GM19372 (cell line): ENCODE measurements at regions not wholly inside any gene's neighbourhood (a gene's known extent, or its start where the extent isn't known, plus 50 kb on each side); places are given as distances from the start of the nearest gene placed in this dataset.
"Not testable (repeated sequence)": the region's sequence is repeated elsewhere in the genome, so short reads cannot be mapped to it uniquely, and the experiment has no call there.

ENCODE experiments used
- ATAC-seq: cut with Tn5 transposase; IDR thresholded peaks from one replicate; pipeline ENCODE4 v1.9.1; 2021; ENCODE audit warnings: mild to moderate bottlenecking, low read depth, moderate library complexity; ENCODE audit not compliant: unreplicated experiment

DNA sequence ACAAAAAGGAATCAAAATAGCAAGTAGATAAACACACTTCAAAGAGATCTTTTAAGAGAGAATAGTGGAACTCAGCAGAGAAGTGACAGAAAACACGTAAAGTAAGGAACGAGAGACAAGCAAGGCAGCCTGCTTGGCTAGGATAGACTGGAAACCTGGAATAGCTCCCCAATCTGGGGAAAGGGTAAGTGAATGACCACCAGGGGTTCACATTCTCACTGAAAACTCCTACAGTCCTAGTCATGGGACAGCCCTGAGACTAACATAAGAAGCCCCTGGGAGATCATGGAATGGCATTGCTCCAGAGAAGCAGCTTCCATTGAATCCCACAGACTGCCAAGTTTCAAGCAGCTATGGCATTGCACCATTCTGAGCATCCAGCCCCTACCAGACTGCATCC lies 363.6 kb upstream of the ARPP21 start:
- no peak for ATAC-seq

GRCh38 chr3:35276568-35276967 lies 362.8 kb upstream of the ARPP21 start:
- ATAC-seq = no peak

DNA sequence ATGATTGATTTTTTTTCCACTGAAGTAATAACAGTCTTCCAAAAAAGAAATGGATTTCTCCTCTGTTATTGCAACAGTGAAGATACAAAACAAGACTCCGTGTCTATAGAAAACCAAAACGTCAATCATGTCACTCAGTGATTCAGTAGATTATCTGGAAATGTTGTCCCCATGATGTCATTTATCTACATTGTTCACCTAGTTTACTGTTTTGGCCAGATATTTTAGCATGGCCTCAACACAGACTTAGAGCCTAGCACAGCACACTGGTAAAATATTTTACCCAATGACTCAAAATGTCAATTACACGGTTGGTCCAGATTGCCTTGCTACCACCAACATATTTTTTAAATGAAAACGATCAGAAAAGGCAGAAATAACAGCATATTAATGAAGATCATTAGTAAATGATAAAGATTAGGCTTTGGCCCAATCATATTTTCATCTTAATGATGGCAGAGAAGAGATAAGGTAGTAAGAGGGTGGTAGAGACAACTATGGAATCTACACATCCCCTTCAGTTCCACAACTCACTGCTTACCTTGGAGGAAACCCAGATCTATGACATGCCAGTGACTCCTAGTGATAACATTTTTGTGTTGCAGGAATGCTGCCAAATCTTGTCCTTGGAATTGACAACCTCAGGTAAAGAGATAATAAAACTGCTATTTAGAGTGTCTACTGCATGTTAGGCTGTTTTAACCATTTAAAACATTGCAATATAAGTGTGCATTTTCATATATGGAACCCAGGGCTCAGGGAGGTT lies 347.7 kb upstream of the ARPP21 start:
- ATAC-seq = no peak

DNA sequence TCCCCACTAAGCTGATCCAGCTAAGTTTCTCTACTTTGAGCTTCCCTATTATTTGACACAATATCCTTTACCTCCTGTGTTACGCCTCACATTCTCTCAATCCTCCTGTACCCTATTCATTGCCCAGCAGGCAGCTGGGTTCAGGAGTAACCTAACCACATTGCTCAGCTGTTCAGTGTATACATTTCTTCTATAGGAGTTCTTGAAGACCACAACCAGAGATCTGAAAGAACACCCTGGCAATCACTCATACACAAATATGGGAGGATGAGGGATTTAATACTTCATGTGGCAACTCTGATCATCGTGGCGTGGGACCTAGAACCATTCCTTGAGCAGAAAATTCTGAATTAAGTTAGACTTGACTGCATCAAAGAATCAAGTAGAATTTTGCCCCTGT lies 346.8 kb upstream of the ARPP21 start:
- ATAC-seq = no peak

DNA sequence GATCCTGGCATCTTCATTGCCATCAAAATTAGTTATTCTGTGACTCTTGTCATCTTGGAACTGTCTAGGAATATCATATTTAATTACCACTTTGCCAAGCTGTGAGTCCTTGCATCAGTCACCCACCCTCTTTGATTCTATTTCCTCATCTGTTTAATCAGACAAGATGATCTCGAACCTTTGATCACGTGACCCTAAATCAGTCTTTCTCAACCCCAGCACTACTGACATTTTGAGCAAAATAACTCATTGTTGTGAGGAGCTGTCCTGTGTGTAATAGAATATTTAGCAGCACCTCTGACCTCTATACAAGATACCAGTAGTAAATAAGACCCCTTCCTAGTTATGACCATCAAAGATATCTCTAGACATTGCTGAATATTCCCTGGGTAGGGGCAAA lies 343.4 kb upstream of the ARPP21 start:
- ATAC-seq = no peak

- no peak for ATAC-seq
Observed at GRCh38 chr3:35296533-35296932, 342.8 kb upstream of the ARPP21 start.

DNA sequence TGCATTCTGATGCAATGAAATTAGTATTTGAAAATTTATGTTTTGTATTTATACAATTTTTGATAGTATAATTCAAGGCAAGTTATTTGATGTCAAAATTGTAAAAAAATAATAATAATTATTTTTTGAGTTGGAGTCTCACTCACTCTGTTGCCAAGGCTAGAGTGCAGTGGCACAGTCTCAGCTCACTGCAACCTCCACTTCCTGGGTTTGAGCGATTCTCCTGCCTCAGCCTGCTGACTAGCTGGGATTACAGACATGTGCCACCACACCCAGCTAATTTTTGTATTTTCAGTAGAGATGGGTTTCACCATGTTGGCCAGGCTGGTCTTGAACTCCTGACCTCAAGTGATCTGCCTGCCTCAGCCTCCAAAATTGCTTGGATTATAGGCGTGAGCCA lies 342.4 kb upstream of the ARPP21 start:
- not testable (repeated sequence) for ATAC-seq

DNA sequence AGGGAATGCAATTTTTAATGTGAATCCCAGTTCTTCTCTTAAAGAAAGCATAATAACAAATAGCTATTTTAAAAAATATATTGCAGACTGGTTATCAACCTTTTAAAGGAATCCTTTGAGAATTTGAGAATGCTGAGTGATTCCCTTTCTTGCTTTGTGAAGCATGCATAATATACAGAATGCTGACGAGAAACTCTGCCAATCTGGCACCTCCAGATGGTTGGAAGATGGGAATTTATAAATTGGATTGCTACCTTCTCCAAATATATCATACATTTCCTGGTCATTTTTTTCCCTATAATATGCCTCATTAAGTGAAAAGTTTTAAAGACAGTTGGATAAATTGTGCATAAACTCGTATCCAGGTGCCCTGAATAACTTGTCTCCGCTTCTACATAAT lies 333.9 kb upstream of the ARPP21 start:
- no peak for ATAC-seq

GRCh38 chr3:35307296-35307695 lies 332.0 kb upstream of the ARPP21 start:
- ATAC-seq = no peak

DNA sequence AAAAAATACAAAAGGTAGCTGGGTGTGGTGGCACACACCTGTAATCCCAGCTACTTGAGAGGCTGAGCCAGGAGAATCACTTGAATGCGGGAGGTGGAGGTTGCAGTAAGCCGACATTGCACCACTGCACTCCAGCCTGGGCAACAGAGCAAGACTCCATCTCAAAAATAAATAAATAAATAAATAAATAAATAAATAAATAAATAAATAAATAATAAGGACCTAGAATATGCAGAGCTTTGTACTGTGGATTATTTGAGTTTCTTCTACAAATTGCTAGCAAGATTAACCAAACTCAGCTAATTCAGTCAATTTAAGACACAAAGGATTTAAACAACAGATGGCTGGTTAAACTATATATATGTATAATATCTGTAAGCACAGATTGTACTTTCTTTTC lies 322.5 kb upstream of the ARPP21 start:
- not testable (repeated sequence) for ATAC-seq

GRCh38 chr3:35320646-35321407 lies 318.5 kb upstream of the ARPP21 start:
- no peak for ATAC-seq

DNA sequence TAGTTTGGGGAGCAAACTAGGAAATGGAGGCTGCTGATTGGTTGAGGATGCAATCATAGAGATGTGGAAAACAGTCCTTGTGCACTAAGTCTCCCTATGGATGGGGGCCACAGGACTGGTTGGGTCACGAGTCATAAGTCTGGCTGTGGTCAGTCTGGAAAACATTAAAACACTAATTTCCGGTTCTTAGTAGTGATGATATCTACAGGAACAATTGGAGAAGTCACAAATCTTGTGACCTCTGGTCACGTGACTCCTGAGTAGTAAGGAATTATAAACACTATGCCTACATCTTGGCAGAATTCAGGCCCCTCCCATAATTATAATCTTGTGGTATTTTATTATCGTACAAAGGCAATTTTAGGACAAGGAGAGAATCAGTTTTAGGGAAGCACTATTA lies 317.3 kb upstream of the ARPP21 start:
- ATAC-seq = no peak

DNA sequence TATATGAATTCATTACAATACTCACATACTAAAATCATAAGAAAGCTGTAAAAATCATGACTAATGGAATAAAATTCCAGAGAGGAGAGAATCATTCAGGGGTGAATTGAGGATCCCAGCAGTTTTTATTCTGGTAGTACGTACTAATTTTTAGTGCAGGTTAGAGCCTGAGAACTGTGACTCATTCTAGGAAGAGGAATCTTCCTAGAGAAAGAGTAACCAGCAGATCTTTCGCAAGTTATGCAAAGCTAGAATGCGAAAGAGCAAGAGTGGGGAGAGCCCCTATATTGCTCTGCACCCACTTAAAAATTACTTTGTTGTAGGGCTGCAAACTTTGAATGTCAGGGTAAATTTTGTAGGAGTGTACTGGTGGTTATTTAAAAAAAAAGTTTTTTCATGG lies 303.6 kb upstream of the ARPP21 start:
- no peak for ATAC-seq

DNA sequence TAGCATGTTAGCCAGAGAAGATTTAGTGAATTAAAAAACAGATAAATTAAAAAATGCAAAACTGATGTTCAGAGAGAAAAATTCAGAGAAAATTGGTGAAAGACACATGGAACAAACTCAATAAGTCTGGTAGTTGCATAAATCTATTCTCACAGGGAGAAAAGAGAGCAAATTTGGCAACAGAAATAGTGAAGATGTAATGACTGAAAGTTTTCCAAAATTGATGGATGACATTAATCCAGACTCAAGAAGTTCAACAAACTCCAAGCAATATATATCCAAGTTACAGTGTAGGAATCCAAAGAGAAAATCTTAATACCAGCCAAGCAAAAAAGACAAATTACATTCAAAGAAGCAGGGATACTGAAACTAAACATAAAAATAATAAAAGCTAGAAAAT lies 302.7 kb upstream of the ARPP21 start:
- no peak for ATAC-seq

- ATAC-seq = no peak
Observed at GRCh38 chr3:35338186-35338585, 301.1 kb upstream of the ARPP21 start.

DNA sequence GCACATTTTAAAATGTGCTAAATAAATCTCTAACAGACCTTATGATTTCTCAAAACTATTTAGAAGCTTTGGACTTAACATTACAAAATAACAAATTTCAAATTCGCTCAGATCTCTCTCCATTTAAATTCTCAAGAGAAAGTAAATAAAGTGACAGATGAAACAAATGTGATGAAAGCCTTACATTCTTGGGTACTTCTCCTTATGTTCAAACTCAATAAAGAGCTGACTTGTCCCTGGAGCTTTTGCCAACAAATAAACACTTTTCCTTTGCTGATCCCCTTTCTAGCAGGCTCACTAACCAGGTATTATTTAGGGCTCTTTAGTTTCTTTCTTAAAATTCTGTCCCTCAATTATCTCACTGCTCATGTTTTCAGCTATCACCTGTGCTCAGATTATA lies 259.1 kb upstream of the ARPP21 start:
- no peak for ATAC-seq

DNA sequence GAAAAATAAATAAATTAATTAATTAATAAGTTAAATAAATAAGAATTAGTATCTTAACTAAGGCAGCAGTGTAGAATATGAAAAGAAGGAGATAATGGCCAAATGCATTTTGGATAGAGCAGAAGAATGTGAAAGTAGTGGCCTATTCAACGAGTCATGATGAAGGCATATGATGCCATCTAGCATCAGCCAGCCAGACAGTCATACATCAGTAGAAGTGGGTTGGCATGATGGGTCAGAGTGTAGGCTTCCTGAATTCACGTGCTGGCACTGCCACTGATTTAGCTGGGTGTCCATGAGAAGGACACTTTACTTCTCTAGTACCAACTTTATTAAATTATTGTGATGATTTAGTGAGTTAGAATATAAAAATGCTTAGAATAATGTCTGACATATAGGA lies 256.1 kb upstream of the ARPP21 start:
- ATAC-seq = no peak

DNA sequence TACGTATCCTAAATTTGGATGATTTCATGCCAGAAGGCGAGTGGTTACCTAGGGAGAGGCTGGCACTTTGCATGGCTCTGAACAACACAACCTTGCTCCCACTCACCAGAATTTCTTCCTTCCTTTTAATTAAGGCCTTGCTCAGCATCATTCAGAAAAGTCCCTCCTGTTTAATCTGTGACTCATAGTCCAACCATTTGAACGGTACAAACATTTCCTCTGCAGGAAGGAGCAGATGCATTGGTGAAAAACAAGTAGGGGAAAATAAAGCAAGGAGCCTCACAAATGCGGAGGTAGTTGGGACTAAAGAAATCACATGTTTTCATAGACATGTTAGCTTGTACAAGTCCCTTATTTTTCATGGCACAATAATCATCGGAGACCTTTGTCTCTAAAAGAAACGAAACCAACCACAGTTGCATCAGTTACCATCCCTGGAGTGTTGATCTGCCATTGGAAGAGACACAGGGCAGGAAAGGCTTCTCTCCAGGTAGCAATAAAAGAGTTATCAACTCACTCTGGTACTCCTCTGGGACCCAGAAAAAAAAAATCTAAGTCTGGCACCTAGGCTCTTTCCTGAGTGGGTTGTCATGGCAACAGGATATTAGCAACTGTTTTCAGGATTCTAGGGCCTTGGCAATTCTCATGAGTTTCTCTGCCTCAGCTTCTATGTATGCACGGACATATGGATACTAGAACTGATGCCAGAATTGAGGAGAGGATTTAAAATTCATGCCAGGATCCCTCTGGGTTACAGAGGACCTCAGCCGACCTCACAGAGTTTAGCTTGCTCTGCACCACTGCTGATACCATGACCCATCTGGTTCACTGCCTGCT lies 255.4 kb upstream of the ARPP21 start:
- no peak for ATAC-seq

GRCh38 chr3:35385271-35385670 lies 254.1 kb upstream of the ARPP21 start:
- ATAC-seq = no peak

DNA sequence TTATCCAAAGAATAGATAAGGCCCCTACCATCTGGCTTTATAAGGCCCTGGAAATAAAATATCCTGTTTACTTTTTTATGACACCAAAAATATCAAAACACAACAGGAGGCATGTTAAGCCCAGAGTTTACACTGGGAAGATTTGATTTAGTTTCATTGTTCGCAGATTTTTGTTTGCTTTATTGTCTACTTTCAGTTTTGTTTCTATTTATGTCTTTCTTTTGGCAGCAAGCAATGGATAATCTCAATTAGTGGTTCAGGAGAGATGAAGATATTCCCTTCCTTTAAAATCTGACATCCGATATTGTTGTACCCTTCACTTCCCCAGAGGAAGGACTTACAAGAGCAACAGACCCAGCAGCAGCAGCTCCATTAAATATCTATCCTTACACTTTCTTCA lies 249.4 kb upstream of the ARPP21 start:
- no peak for ATAC-seq

GRCh38 chr3:35392187-35392586 lies 247.1 kb upstream of the ARPP21 start:
- ATAC-seq = no peak
